ENCODE measurements at regions not wholly inside any gene's neighbourhood (a gene's known extent, or its start where the extent isn't known, plus 50 kb on each side); places are given as distances from the start of the nearest gene placed in this dataset.

DNA sequence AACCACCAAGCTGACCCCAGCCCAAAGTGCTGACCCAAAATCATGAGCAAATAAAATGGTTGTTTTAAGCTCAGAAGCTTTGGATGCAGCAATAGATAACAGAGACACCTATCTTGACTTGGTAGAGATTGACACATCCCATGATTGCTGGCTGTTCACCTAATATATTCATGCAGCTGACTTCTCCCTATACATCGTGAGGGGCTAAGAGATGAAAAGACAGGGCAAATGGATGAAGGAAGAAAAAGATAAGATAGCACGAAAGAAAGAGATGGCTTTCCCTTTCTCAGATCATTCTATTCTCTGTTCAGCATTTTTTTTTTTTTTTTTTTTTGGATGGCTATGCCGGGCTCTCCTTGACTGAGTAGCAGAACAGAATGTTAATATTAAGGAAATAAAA lies 141.5 kb upstream of the ADAMTS9 start:
- Histone ChIP-seq H3K14ac (ENCODE audit: low read length in 2 of 2) (no peak overlapping the region), H3K27ac (ENCODE audit: low read length, poor library complexity, severe bottlenecking) (no peak overlapping the region), H3K79me1 (replicated peaks; ENCODE audit: low read length, poor library complexity, severe bottlenecking) (no peaks in the 10 kb centered on the region), H4K91ac (ENCODE audit: low read length) (no peak overlapping the region), H2BK15ac (ENCODE audit: low read depth, poor library complexity, severe bottlenecking) (no peak overlapping the region), H3K4me3 (ENCODE audit: insufficient read depth in 1 of 2, low read depth in 1 of 2, low read length in 2 of 2) (no peak overlapping the region), H3K27me3 (ENCODE audit: control insufficient read depth in 1 of 2, insufficient read depth in 1 of 2, low read length in 2 of 2) (no peaks in the 10 kb centered on the region), H2BK12ac (ENCODE audit: low read length in 2 of 2) (no peak overlapping the region), H3K36me3 (ENCODE audit: control insufficient read depth in 1 of 2, insufficient read depth in 2 of 2, low read depth in 1 of 2, low read length in 2 of 2) (no peaks in the 10 kb centered on the region), H2BK5ac (ENCODE audit: low read depth, low read length, poor library complexity, severe bottlenecking) (no peak overlapping the region), H4K8ac (ENCODE audit: low read length) (no peak overlapping the region), H3K9me3 (ENCODE audit: control insufficient read depth, low read length) (no peaks in the 10 kb centered on the region), H2BK120ac (ENCODE audit: low read depth, low read length) (no peak overlapping the region), H3K23ac (ENCODE audit: low read length in 2 of 2) (no peak overlapping the region), H3K9ac (ENCODE audit: low read length) (no peak overlapping the region), H2AFZ (ENCODE audit: low read depth, low read length) (no peak overlapping the region), H3K18ac (ENCODE audit: low read depth in 1 of 2, low read length in 2 of 2) (no peak overlapping the region), H2AK5ac (ENCODE audit: low read length, severe bottlenecking) (no peak overlapping the region), H3K4me2 (ENCODE audit: low read length, poor library complexity, severe bottlenecking) (no peak overlapping the region), H3K4ac (ENCODE audit: low read depth in 1 of 2, low read length in 2 of 2) (no peak overlapping the region), H3K4me1 (ENCODE audit: control insufficient read depth, insufficient read depth, low read depth, low read length) (no peaks in the 10 kb centered on the region)
- DNase-seq, result no peak
- WGBS, result 100% methylated on average over 2 of the region's 3 CpGs

DNA sequence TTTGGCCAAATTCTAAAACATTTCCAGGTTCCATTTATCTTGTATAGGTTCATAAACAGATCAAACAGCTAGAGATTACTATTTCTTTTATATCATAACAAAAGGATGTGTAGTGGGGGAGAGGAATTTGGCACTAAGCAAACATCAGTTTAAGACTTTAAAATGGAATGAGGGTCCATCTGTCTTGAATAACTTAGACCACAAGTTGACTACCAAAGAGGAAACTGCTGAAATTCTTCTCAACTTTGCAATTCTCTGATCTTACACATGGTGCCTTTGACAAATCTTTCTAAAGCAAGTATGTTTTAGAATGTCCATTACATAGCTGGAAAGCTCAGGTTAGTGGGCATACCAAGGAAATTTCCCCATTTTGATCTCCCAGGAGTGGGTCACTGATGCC lies 140.5 kb upstream of the ADAMTS9 start:
- Histone ChIP-seq H2BK120ac (ENCODE audit: low read depth, low read length) (no peak overlapping the region), H3K4ac (ENCODE audit: low read depth in 1 of 2, low read length in 2 of 2) (no peak overlapping the region), H3K4me3 (ENCODE audit: insufficient read depth in 1 of 2, low read depth in 1 of 2, low read length in 2 of 2) (no peak overlapping the region), H3K4me1 (ENCODE audit: control insufficient read depth, insufficient read depth, low read depth, low read length) (no peaks in the 10 kb centered on the region), H4K8ac (ENCODE audit: low read length) (no peak overlapping the region), H3K23ac (ENCODE audit: low read length in 2 of 2) (no peak overlapping the region), H2BK12ac (ENCODE audit: low read length in 2 of 2) (no peak overlapping the region), H3K4me2 (ENCODE audit: low read length, poor library complexity, severe bottlenecking) (no peak overlapping the region), H3K18ac (ENCODE audit: low read depth in 1 of 2, low read length in 2 of 2) (no peak overlapping the region), H3K36me3 (ENCODE audit: control insufficient read depth in 1 of 2, insufficient read depth in 2 of 2, low read depth in 1 of 2, low read length in 2 of 2) (no peaks in the 10 kb centered on the region), H2AFZ (ENCODE audit: low read depth, low read length) (no peak overlapping the region), H3K27ac (ENCODE audit: low read length, poor library complexity, severe bottlenecking) (no peak overlapping the region), H3K27me3 (ENCODE audit: control insufficient read depth in 1 of 2, insufficient read depth in 1 of 2, low read length in 2 of 2) (no peaks in the 10 kb centered on the region), H3K79me1 (replicated peaks; ENCODE audit: low read length, poor library complexity, severe bottlenecking) (no peaks in the 10 kb centered on the region), H2AK5ac (ENCODE audit: low read length, severe bottlenecking) (no peak overlapping the region), H3K14ac (ENCODE audit: low read length in 2 of 2) (no peak overlapping the region), H4K91ac (ENCODE audit: low read length) (no peak overlapping the region), H3K9ac (ENCODE audit: low read length) (no peak overlapping the region), H2BK15ac (ENCODE audit: low read depth, poor library complexity, severe bottlenecking) (no peak overlapping the region), H2BK5ac (ENCODE audit: low read depth, low read length, poor library complexity, severe bottlenecking) (no peak overlapping the region), H3K9me3 (ENCODE audit: control insufficient read depth, low read length) (no peaks in the 10 kb centered on the region)
- DNase-seq, result no peak

DNA sequence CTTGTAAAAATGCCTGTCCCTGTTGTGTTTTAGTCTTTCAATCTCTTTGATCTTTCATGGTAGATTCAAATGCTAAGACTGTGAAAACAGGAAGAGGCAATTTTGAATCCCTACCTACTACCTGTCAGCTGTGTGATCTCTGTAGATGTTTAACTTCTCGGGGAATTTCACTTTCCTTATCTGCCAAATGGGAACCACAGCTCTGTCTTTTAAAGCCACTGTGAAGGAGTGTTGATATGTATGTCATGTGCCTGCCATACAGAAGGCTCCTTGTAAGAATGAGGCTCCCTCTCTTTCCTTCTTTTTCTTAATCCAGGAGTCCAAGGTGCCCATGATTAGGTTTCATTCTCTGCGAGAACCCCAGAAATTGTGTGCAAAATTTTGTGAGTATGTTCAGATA lies 139.6 kb upstream of the ADAMTS9 start:
- no peak overlapping the region for H3K4me2 ChIP-seq (ENCODE audit: low read length, poor library complexity, severe bottlenecking)
- H3K14ac ChIP-seq (ENCODE audit: low read length in 2 of 2), result no peak overlapping the region
- no peak overlapping the region for H3K23ac ChIP-seq (ENCODE audit: low read length in 2 of 2)
- no peak overlapping the region for H3K4me3 ChIP-seq (ENCODE audit: insufficient read depth in 1 of 2, low read depth in 1 of 2, low read length in 2 of 2)
- H3K4ac ChIP-seq (ENCODE audit: low read depth in 1 of 2, low read length in 2 of 2), result no peak overlapping the region
- H3K9me3 ChIP-seq (ENCODE audit: control insufficient read depth, low read length), result no peaks in the 10 kb centered on the region
- no peaks in the 10 kb centered on the region for H3K27me3 ChIP-seq (ENCODE audit: control insufficient read depth in 1 of 2, insufficient read depth in 1 of 2, low read length in 2 of 2)
- no peak for DNase-seq
- H2AK5ac ChIP-seq (ENCODE audit: low read length, severe bottlenecking), result no peak overlapping the region
- no peak overlapping the region for H2AFZ ChIP-seq (ENCODE audit: low read depth, low read length)
- H2BK12ac ChIP-seq (ENCODE audit: low read length in 2 of 2), result no peak overlapping the region
- no peak overlapping the region for H2BK15ac ChIP-seq (ENCODE audit: low read depth, poor library complexity, severe bottlenecking)
- no peak overlapping the region for H4K91ac ChIP-seq (ENCODE audit: low read length)
- no peak overlapping the region for H4K8ac ChIP-seq (ENCODE audit: low read length)
- no peak overlapping the region for H3K18ac ChIP-seq (ENCODE audit: low read depth in 1 of 2, low read length in 2 of 2)
- no peak overlapping the region for H2BK5ac ChIP-seq (ENCODE audit: low read depth, low read length, poor library complexity, severe bottlenecking)
- no peak overlapping the region for H3K27ac ChIP-seq (ENCODE audit: low read length, poor library complexity, severe bottlenecking)
- no peaks in the 10 kb centered on the region for H3K36me3 ChIP-seq (ENCODE audit: control insufficient read depth in 1 of 2, insufficient read depth in 2 of 2, low read depth in 1 of 2, low read length in 2 of 2)
- no peak overlapping the region for H2BK120ac ChIP-seq (ENCODE audit: low read depth, low read length)
- H3K9ac ChIP-seq (ENCODE audit: low read length), result no peak overlapping the region
- H3K79me1 ChIP-seq (replicated peaks; ENCODE audit: low read length, poor library complexity, severe bottlenecking), result no peaks in the 10 kb centered on the region
- H3K4me1 ChIP-seq (ENCODE audit: control insufficient read depth, insufficient read depth, low read depth, low read length), result no peaks in the 10 kb centered on the region
- no CpG with 5 or more reads among the region's 2 CpGs for WGBS

DNA sequence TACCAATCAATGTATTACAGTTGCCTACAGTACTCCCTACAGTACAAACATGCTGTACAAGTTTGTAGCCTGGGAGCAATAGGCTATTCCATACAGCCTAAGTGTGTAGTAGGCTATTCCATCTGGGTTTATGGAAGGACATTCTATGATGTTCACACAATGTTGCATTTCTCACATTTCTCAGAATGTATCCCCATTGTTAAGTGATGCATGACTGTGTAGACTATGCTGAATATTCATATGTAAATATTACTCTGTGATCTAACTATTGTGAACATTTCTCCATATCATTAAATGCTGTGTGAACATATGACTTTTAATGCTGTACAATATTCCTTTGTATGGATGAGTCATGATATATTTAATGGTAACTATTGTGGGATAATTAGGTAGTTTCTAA lies 139.2 kb upstream of the ADAMTS9 start:
- Histone ChIP-seq H3K9ac (ENCODE audit: low read length) (no peak overlapping the region), H3K36me3 (ENCODE audit: control insufficient read depth in 1 of 2, insufficient read depth in 2 of 2, low read depth in 1 of 2, low read length in 2 of 2) (no peaks in the 10 kb centered on the region), H2AFZ (ENCODE audit: low read depth, low read length) (no peak overlapping the region), H2BK5ac (ENCODE audit: low read depth, low read length, poor library complexity, severe bottlenecking) (no peak overlapping the region), H2BK120ac (ENCODE audit: low read depth, low read length) (no peak overlapping the region), H3K4me1 (ENCODE audit: control insufficient read depth, insufficient read depth, low read depth, low read length) (no peaks in the 10 kb centered on the region), H4K91ac (ENCODE audit: low read length) (no peak overlapping the region), H3K4ac (ENCODE audit: low read depth in 1 of 2, low read length in 2 of 2) (no peak overlapping the region), H3K27ac (ENCODE audit: low read length, poor library complexity, severe bottlenecking) (no peak overlapping the region), H2AK5ac (ENCODE audit: low read length, severe bottlenecking) (no peak overlapping the region), H4K8ac (ENCODE audit: low read length) (no peak overlapping the region), H2BK12ac (ENCODE audit: low read length in 2 of 2) (no peak overlapping the region), H3K4me3 (ENCODE audit: insufficient read depth in 1 of 2, low read depth in 1 of 2, low read length in 2 of 2) (no peak overlapping the region), H3K14ac (ENCODE audit: low read length in 2 of 2) (no peak overlapping the region), H3K23ac (ENCODE audit: low read length in 2 of 2) (no peak overlapping the region), H3K4me2 (ENCODE audit: low read length, poor library complexity, severe bottlenecking) (no peak overlapping the region), H3K27me3 (ENCODE audit: control insufficient read depth in 1 of 2, insufficient read depth in 1 of 2, low read length in 2 of 2) (no peaks in the 10 kb centered on the region), H2BK15ac (ENCODE audit: low read depth, poor library complexity, severe bottlenecking) (no peak overlapping the region), H3K18ac (ENCODE audit: low read depth in 1 of 2, low read length in 2 of 2) (no peak overlapping the region), H3K79me1 (replicated peaks; ENCODE audit: low read length, poor library complexity, severe bottlenecking) (no peaks in the 10 kb centered on the region), H3K9me3 (ENCODE audit: control insufficient read depth, low read length) (no peaks in the 10 kb centered on the region)
- no peak for DNase-seq
